ENCODE measurements at regions not wholly inside any gene's neighbourhood (a gene's known extent, or its start where the extent isn't known, plus 50 kb on each side); places are given as distances from the start of the nearest gene placed in this dataset.

DNA sequence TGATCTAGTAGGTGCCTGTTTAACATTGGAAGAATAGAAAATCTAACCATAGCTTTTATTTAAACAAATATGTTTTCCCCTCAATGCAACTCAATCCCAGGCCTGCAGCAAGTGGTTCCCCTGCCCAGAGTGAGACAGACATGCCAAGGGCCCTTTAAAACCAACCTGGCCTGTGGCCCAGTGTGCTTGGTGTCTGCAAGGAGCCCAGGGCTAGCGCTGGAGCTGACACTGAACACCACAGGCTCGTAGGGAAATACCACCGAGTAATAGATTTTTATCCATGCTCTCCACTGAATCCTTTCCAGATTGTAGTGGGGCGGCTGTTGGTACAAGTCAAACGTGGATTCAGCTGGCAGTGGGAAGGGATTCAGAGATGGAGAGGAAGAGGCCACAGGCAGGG, 95.6 kb upstream of the NRXN3 start:
- TF ChIP-seq, protein P1, sequence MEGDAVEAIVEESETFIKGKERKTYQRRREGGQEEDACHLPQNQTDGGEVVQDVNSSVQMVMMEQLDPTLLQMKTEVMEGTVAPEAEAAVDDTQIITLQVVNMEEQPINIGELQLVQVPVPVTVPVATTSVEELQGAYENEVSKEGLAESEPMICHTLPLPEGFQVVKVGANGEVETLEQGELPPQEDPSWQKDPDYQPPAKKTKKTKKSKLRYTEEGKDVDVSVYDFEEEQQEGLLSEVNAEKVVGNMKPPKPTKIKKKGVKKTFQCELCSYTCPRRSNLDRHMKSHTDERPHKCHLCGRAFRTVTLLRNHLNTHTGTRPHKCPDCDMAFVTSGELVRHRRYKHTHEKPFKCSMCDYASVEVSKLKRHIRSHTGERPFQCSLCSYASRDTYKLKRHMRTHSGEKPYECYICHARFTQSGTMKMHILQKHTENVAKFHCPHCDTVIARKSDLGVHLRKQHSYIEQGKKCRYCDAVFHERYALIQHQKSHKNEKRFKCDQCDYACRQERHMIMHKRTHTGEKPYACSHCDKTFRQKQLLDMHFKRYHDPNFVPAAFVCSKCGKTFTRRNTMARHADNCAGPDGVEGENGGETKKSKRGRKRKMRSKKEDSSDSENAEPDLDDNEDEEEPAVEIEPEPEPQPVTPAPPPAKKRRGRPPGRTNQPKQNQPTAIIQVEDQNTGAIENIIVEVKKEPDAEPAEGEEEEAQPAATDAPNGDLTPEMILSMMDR (IDR thresholded peaks at IDR 0.05): no peak
- no peak for TF ChIP-seq POLR2A (IDR thresholded peaks at IDR 0.05)
- TF ChIP-seq POLR2AphosphoS5 (IDR thresholded peaks at IDR 0.05): no peak

All from breast epithelium (tissue), 3 donors.